ENCODE measurements at regions not wholly inside any gene's neighbourhood (a gene's known extent, or its start where the extent isn't known, plus 50 kb on each side); places are given as distances from the start of the nearest gene placed in this dataset.
"Not testable (repeated sequence)": the region's sequence is repeated elsewhere in the genome, so short reads cannot be mapped to it uniquely, and the experiment has no call there.

DNA sequence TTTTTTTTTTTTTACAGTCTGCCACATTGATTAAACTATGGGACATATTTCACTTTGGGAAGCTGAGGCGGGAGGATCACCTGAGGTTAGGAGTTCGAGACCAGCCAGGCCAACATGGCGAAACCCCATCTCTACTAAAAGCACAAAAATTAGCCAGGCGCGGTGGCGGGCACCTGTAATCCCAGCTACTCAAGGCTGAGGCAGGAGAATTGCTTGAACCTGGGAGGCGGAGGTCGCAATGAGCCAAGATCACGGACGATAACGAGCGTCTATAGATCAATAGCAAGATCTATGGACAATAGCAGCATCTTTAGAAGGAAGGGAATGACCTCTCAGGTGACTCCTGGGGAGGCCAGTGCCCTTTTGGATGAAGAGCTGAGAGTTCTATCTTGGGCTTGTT lies 82.9 kb upstream of the PRR23C start:
- TF ChIP-seq, protein P1, sequence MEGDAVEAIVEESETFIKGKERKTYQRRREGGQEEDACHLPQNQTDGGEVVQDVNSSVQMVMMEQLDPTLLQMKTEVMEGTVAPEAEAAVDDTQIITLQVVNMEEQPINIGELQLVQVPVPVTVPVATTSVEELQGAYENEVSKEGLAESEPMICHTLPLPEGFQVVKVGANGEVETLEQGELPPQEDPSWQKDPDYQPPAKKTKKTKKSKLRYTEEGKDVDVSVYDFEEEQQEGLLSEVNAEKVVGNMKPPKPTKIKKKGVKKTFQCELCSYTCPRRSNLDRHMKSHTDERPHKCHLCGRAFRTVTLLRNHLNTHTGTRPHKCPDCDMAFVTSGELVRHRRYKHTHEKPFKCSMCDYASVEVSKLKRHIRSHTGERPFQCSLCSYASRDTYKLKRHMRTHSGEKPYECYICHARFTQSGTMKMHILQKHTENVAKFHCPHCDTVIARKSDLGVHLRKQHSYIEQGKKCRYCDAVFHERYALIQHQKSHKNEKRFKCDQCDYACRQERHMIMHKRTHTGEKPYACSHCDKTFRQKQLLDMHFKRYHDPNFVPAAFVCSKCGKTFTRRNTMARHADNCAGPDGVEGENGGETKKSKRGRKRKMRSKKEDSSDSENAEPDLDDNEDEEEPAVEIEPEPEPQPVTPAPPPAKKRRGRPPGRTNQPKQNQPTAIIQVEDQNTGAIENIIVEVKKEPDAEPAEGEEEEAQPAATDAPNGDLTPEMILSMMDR (IDR thresholded peaks at IDR 0.05), result not testable (repeated sequence)
- TF ChIP-seq POLR2AphosphoS5 (IDR thresholded peaks at IDR 0.05; ENCODE audit: low read depth, low read length); SIN3A (IDR thresholded peaks at IDR 0.05; ENCODE audit: borderline replicate concordance, insufficient read depth, low read depth, low read length): not testable (repeated sequence)
- TF ChIP-seq, protein P2, sequence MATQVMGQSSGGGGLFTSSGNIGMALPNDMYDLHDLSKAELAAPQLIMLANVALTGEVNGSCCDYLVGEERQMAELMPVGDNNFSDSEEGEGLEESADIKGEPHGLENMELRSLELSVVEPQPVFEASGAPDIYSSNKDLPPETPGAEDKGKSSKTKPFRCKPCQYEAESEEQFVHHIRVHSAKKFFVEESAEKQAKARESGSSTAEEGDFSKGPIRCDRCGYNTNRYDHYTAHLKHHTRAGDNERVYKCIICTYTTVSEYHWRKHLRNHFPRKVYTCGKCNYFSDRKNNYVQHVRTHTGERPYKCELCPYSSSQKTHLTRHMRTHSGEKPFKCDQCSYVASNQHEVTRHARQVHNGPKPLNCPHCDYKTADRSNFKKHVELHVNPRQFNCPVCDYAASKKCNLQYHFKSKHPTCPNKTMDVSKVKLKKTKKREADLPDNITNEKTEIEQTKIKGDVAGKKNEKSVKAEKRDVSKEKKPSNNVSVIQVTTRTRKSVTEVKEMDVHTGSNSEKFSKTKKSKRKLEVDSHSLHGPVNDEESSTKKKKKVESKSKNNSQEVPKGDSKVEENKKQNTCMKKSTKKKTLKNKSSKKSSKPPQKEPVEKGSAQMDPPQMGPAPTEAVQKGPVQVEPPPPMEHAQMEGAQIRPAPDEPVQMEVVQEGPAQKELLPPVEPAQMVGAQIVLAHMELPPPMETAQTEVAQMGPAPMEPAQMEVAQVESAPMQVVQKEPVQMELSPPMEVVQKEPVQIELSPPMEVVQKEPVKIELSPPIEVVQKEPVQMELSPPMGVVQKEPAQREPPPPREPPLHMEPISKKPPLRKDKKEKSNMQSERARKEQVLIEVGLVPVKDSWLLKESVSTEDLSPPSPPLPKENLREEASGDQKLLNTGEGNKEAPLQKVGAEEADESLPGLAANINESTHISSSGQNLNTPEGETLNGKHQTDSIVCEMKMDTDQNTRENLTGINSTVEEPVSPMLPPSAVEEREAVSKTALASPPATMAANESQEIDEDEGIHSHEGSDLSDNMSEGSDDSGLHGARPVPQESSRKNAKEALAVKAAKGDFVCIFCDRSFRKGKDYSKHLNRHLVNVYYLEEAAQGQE (IDR thresholded peaks at IDR 0.05; ENCODE audit: insufficient read depth in 1 of 2, low read depth in 2 of 2, low read length in 1 of 2), result not testable (repeated sequence)

Data from Panc1 (cell line).